ENCODE measurements at regions not wholly inside any gene's neighbourhood (a gene's known extent, or its start where the extent isn't known, plus 50 kb on each side); places are given as distances from the start of the nearest gene placed in this dataset.

DNA sequence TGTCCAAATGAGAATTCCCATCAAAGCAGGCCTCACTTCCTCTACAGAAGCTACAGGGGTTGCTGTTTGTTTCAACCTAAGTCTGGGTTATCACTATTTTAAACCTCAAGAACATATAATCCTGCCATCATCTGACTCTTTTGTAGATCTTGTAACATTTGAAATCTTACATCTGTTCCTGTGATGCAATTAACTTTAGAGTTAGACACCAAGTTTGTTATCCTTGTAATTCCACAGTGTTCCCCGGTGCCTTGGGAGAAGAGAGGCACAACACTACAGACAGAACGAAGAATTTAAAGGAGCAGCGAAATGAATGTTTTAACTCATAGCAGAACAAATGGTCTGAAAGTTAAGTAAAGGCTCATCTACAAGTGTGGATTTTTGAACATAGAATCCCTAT lies 116.1 kb downstream of the UCHL5 start:
- no peaks in the 10 kb centered on the region for H3K36me3 ChIP-seq (ENCODE audit: low read length)
- H3K27ac ChIP-seq (ENCODE audit: low read depth, low read length): no peak overlapping the region
- H3K9me3 ChIP-seq (ENCODE audit: insufficient read depth, low read length): no peaks in the 10 kb centered on the region
- H4K20me1 ChIP-seq (ENCODE audit: low read depth, low read length): no peaks in the 10 kb centered on the region
- no peak overlapping the region for H3K4me3 ChIP-seq (ENCODE audit: insufficient read depth, low read length, poor library complexity, severe bottlenecking)
- no peak overlapping the region for H3K4me2 ChIP-seq (ENCODE audit: low read depth, low read length, poor library complexity, severe bottlenecking)
- no peaks in the 10 kb centered on the region for H3K79me2 ChIP-seq (ENCODE audit: insufficient read depth, low read length)
- TF ChIP-seq, protein P1, sequence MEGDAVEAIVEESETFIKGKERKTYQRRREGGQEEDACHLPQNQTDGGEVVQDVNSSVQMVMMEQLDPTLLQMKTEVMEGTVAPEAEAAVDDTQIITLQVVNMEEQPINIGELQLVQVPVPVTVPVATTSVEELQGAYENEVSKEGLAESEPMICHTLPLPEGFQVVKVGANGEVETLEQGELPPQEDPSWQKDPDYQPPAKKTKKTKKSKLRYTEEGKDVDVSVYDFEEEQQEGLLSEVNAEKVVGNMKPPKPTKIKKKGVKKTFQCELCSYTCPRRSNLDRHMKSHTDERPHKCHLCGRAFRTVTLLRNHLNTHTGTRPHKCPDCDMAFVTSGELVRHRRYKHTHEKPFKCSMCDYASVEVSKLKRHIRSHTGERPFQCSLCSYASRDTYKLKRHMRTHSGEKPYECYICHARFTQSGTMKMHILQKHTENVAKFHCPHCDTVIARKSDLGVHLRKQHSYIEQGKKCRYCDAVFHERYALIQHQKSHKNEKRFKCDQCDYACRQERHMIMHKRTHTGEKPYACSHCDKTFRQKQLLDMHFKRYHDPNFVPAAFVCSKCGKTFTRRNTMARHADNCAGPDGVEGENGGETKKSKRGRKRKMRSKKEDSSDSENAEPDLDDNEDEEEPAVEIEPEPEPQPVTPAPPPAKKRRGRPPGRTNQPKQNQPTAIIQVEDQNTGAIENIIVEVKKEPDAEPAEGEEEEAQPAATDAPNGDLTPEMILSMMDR (IDR thresholded peaks at IDR 0.05; ENCODE audit: insufficient read depth, low read length, poor library complexity, severe bottlenecking): no peak
- TF ChIP-seq EZH2phosphoT487 (conservative IDR thresholded peaks at IDR 0.05; ENCODE audit: low read length): no peak
- H3K9ac ChIP-seq (ENCODE audit: low read length): no peak overlapping the region
- no peak overlapping the region for H2AFZ ChIP-seq (ENCODE audit: low read depth, low read length, severe bottlenecking)
- no peaks in the 10 kb centered on the region for H3F3A ChIP-seq (ENCODE audit: insufficient read depth)
- no peaks in the 10 kb centered on the region for H3K27me3 ChIP-seq (ENCODE audit: low read length)
- H3K9me2 ChIP-seq (replicated peaks; ENCODE audit: insufficient read depth, low read length): no peaks in the 10 kb centered on the region

DNA sequence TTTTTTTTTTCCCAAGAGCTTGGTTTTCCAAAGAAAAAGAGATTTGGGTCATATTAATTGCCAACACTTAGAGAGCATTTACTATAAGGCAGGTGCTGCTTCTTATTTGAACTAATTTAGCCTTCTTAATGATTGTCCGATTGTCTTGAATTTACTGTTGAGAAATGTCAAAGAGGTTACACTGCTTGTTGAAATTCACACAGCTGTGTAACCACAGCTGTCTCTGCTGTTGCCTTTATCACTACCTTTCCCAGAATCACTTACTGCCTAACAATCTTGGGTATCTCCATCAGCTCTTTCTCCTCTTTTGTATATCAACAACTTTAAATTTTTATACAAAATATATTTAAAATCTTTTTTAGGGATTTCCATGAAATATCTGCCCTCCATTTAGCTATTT lies 115.6 kb downstream of the UCHL5 start:
- no peak overlapping the region for H3K4me2 ChIP-seq (ENCODE audit: low read depth, low read length, poor library complexity, severe bottlenecking)
- no peak overlapping the region for H2AFZ ChIP-seq (ENCODE audit: low read depth, low read length, severe bottlenecking)
- H3K27me3 ChIP-seq (ENCODE audit: low read length): no peaks in the 10 kb centered on the region
- no peak overlapping the region for H3K27ac ChIP-seq (ENCODE audit: low read depth, low read length)
- H4K20me1 ChIP-seq (ENCODE audit: low read depth, low read length): no peaks in the 10 kb centered on the region
- H3F3A ChIP-seq (ENCODE audit: insufficient read depth): no peaks in the 10 kb centered on the region
- TF ChIP-seq, protein P1 (IDR thresholded peaks at IDR 0.05; ENCODE audit: insufficient read depth, low read length, poor library complexity, severe bottlenecking): no peak
- TF ChIP-seq EZH2phosphoT487 (conservative IDR thresholded peaks at IDR 0.05; ENCODE audit: low read length): no peak
- no peak overlapping the region for H3K4me3 ChIP-seq (ENCODE audit: insufficient read depth, low read length, poor library complexity, severe bottlenecking)
- no peaks in the 10 kb centered on the region for H3K9me2 ChIP-seq (replicated peaks; ENCODE audit: insufficient read depth, low read length)
- H3K9ac ChIP-seq (ENCODE audit: low read length): no peak overlapping the region
- no peaks in the 10 kb centered on the region for H3K9me3 ChIP-seq (ENCODE audit: insufficient read depth, low read length)
- no peaks in the 10 kb centered on the region for H3K79me2 ChIP-seq (ENCODE audit: insufficient read depth, low read length)
- no peaks in the 10 kb centered on the region for H3K36me3 ChIP-seq (ENCODE audit: low read length)

DNA sequence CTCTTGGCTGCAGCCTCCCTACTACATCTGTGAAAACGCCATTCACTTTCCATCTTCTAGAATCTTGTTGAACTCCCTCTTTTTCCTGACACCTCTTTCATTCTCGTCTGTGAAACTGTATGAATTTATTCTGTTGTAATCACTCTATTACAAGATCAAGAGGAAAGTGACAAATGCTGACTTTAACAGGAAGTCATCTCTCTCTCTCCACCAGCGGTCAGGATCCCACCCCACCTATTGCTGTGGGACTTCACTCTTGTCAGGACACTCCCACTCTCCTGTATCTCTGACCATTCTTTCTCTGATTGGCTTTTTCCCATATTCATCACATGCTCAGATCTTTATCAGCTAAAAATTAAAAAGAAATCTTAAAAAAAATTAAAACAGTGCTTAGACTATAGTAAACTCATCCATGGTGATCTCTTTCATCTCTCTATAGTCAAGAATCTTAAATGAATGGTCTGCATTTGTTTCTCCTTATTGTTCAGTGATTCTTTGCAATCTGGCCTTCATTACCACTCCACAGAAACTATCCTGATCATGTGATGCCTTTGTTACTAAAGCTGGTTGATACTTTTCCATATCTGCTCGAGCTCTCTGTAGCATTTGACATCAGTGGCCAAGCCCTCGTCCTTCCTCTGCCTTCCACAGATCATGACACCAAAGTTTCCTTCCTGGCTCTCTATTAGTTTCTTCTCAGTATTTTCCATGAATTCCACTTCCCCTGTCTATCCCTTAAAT lies 113.6 kb downstream of the UCHL5 start:
- TF ChIP-seq EZH2phosphoT487 (conservative IDR thresholded peaks at IDR 0.05; ENCODE audit: low read length): no peak
- TF ChIP-seq, protein P1 (IDR thresholded peaks at IDR 0.05; ENCODE audit: insufficient read depth, low read length, poor library complexity, severe bottlenecking): no peak
- H3K9me3 ChIP-seq (ENCODE audit: insufficient read depth, low read length): no peaks in the 10 kb centered on the region

More for the DNA sequence above, 113.6 kb downstream of the UCHL5 start:
- Histone ChIP-seq H3K79me2 (ENCODE audit: insufficient read depth, low read length) (no peaks in the 10 kb centered on the region), H3K27me3 (ENCODE audit: low read length) (no peaks in the 10 kb centered on the region), H4K20me1 (ENCODE audit: low read depth, low read length) (no peaks in the 10 kb centered on the region), H3K9me2 (replicated peaks; ENCODE audit: insufficient read depth, low read length) (no peaks in the 10 kb centered on the region), H3K4me3 (ENCODE audit: insufficient read depth, low read length, poor library complexity, severe bottlenecking) (no peak overlapping the region), H3K36me3 (ENCODE audit: low read length) (no peaks in the 10 kb centered on the region), H3K27ac (ENCODE audit: low read depth, low read length) (no peak overlapping the region), H3F3A (ENCODE audit: insufficient read depth) (no peaks in the 10 kb centered on the region), H2AFZ (ENCODE audit: low read depth, low read length, severe bottlenecking) (no peak overlapping the region), H3K9ac (ENCODE audit: low read length) (no peak overlapping the region), H3K4me2 (ENCODE audit: low read depth, low read length, poor library complexity, severe bottlenecking) (no peak overlapping the region)
